Mammary epithelial cell (primary cell): ENCODE measurements at regions not wholly inside any gene's neighbourhood (a gene's known extent, or its start where the extent isn't known, plus 50 kb on each side); places are given as distances from the start of the nearest gene placed in this dataset.

Experiments
- EZH2 ChIP-seq: IDR thresholded peaks from 2 replicates; pipeline ENCODE4 v1.6.1; 2012; ENCODE audit warnings: low read length, inconsistent platforms, borderline replicate concordance
- TF ChIP-seq, protein P1 (sequence below), 2 donors: IDR thresholded peaks in 1 of 2; conservative IDR thresholded peaks in 1 of 2; 2 replicates each; pipeline ENCODE4 v1.5.1; 2011 to 2012; ENCODE audit warnings: inconsistent platforms in 2 of 2, low read length in 2 of 2, mild to moderate bottlenecking in 2 of 2, control low read depth in 1 of 2, low read depth in 1 of 2; ENCODE audit not compliant: insufficient read depth in 1 of 2; ENCODE audit errors: extremely low read depth in 1 of 2

- TF ChIP-seq, protein P1, sequence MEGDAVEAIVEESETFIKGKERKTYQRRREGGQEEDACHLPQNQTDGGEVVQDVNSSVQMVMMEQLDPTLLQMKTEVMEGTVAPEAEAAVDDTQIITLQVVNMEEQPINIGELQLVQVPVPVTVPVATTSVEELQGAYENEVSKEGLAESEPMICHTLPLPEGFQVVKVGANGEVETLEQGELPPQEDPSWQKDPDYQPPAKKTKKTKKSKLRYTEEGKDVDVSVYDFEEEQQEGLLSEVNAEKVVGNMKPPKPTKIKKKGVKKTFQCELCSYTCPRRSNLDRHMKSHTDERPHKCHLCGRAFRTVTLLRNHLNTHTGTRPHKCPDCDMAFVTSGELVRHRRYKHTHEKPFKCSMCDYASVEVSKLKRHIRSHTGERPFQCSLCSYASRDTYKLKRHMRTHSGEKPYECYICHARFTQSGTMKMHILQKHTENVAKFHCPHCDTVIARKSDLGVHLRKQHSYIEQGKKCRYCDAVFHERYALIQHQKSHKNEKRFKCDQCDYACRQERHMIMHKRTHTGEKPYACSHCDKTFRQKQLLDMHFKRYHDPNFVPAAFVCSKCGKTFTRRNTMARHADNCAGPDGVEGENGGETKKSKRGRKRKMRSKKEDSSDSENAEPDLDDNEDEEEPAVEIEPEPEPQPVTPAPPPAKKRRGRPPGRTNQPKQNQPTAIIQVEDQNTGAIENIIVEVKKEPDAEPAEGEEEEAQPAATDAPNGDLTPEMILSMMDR (conservative IDR thresholded peaks at IDR 0.05 in 1 of 2, IDR thresholded peaks at IDR 0.05 in 1 of 2; ENCODE audit: extremely low read depth in 1 of 2, insufficient read depth in 1 of 2, low read depth in 1 of 2, low read length in 2 of 2) = no peak
- no peak for TF ChIP-seq EZH2
Observed at GRCh38 chr4:81965911-81966310, 407.9 kb downstream of the HNRNPD start.
